Stimulated activated CD4-positive, alpha-beta T cell treated with anti-CD3 and anti-CD28 coated beads, Interleukin-15, amount 100 ng/mL, for 24 hours (primary cell): ENCODE measurements at regions not wholly inside any gene's neighbourhood (a gene's known extent, or its start where the extent isn't known, plus 50 kb on each side); places are given as distances from the start of the nearest gene placed in this dataset.
"Not testable (repeated sequence)": the region's sequence is repeated elsewhere in the genome, so short reads cannot be mapped to it uniquely, and the experiment has no call there.

Source experiments
- DNase-seq: peaks from one replicate; pipeline ENCODE4 v3.0.0-alpha.2; 2020

GRCh38 chr7:81111358-81111757 lies 192.5 kb upstream of the SEMA3C start:
- DNase-seq, result no peak

- DNase-seq, result no peak
These were observed 191.8 kb upstream of the SEMA3C start for GRCh38 chr7:81110673-81111072.

- DNase-seq, result no peak
These were observed 179.4 kb upstream of the SEMA3C start for GRCh38 chr7:81098213-81098612.

GRCh38 chr7:81094952-81095351 lies 176.1 kb upstream of the SEMA3C start:
- no peak for DNase-seq

GRCh38 chr7:81081616-81082015 lies 162.8 kb upstream of the SEMA3C start:
- DNase-seq, result no peak

GRCh38 chr7:81080553-81080952 lies 161.7 kb upstream of the SEMA3C start:
- DNase-seq, result no peak

GRCh38 chr7:81079746-81080145 lies 160.9 kb upstream of the SEMA3C start:
- no peak for DNase-seq

- no peak for DNase-seq
These were observed 156.3 kb upstream of the SEMA3C start for GRCh38 chr7:81075150-81075549.

GRCh38 chr7:81074406-81074805 lies 155.6 kb upstream of the SEMA3C start:
- DNase-seq, result no peak

GRCh38 chr7:81073931-81074251 lies 155.0 kb upstream of the SEMA3C start:
- no peak for DNase-seq

- no peak for DNase-seq
These were observed 152.1 kb upstream of the SEMA3C start for GRCh38 chr7:81070956-81071355.

GRCh38 chr7:81066797-81067196 lies 147.9 kb upstream of the SEMA3C start:
- DNase-seq, result no peak

- no peak for DNase-seq
These were observed 145.6 kb upstream of the SEMA3C start for GRCh38 chr7:81064426-81064825.

- DNase-seq, result no peak
These were observed 143.9 kb upstream of the SEMA3C start for GRCh38 chr7:81062755-81063154.

- not testable (repeated sequence) for DNase-seq
These were observed 138.6 kb upstream of the SEMA3C start for GRCh38 chr7:81057469-81057868.

GRCh38 chr7:81053623-81054022 lies 134.8 kb upstream of the SEMA3C start:
- DNase-seq, result no peak

GRCh38 chr7:81051811-81052413 lies 133.1 kb upstream of the SEMA3C start:
- no peak for DNase-seq

GRCh38 chr7:81045491-81046030 lies 126.7 kb upstream of the SEMA3C start:
- no peak for DNase-seq

- not testable (repeated sequence) for DNase-seq
These were observed 123.8 kb upstream of the SEMA3C start for GRCh38 chr7:81042646-81043045.

GRCh38 chr7:81040496-81040895 lies 121.6 kb upstream of the SEMA3C start:
- DNase-seq, result no peak

GRCh38 chr7:81036871-81037270 lies 118.0 kb upstream of the SEMA3C start:
- no peak for DNase-seq

GRCh38 chr7:81036057-81036456 lies 117.2 kb upstream of the SEMA3C start:
- DNase-seq, result no peak

GRCh38 chr7:81031996-81032395 lies 113.1 kb upstream of the SEMA3C start:
- DNase-seq, result no peak

- no peak for DNase-seq
These were observed 112.4 kb upstream of the SEMA3C start for GRCh38 chr7:81031243-81031642.

- no peak for DNase-seq
These were observed 111.6 kb upstream of the SEMA3C start for GRCh38 chr7:81030472-81030871.
